HFFc6 (cell line): ENCODE measurements at regions not wholly inside any gene's neighbourhood (a gene's known extent, or its start where the extent isn't known, plus 50 kb on each side); places are given as distances from the start of the nearest gene placed in this dataset.

Source experiments
- DNase-seq: peaks from one replicate; pipeline ENCODE4 v3.0.0-alpha.2; 2018
- H3K27ac Mint-ChIP-seq: 2 replicates; pipeline ENCODE4 v1.8.0; 2020; ENCODE audit warnings: mild to moderate bottlenecking, mixed read lengths
- H3K27me3 Mint-ChIP-seq: 2 replicates; pipeline ENCODE4 v1.8.0; 2021; ENCODE audit warnings: mild to moderate bottlenecking, moderate library complexity, mixed read lengths; ENCODE audit not compliant: insufficient read depth
- H3K36me3 Mint-ChIP-seq: 2 replicates; pipeline ENCODE4 v1.8.0; 2021; ENCODE audit warnings: low read depth, mixed read lengths
- H3K4me1 Mint-ChIP-seq: 2 replicates; pipeline ENCODE4 v1.8.0; 2020; ENCODE audit warnings: low read depth, mixed read lengths
- H3K4me3 Mint-ChIP-seq: 2 replicates; pipeline ENCODE4 v1.8.0; 2020; ENCODE audit warnings: mild to moderate bottlenecking, moderate library complexity, mixed read lengths
- H3K9me3 Mint-ChIP-seq: 2 replicates; pipeline ENCODE4 v1.8.0; 2020; ENCODE audit warnings: mild to moderate bottlenecking, mixed read lengths
- TF ChIP-seq, protein P1 (sequence below): fragments of 200-600 bp; sonication (generic); IDR thresholded peaks from 2 replicates; pipeline ENCODE4 v1.5.0; 2021; ENCODE audit warnings: antibody characterized with exemption, mild to moderate bottlenecking

DNA sequence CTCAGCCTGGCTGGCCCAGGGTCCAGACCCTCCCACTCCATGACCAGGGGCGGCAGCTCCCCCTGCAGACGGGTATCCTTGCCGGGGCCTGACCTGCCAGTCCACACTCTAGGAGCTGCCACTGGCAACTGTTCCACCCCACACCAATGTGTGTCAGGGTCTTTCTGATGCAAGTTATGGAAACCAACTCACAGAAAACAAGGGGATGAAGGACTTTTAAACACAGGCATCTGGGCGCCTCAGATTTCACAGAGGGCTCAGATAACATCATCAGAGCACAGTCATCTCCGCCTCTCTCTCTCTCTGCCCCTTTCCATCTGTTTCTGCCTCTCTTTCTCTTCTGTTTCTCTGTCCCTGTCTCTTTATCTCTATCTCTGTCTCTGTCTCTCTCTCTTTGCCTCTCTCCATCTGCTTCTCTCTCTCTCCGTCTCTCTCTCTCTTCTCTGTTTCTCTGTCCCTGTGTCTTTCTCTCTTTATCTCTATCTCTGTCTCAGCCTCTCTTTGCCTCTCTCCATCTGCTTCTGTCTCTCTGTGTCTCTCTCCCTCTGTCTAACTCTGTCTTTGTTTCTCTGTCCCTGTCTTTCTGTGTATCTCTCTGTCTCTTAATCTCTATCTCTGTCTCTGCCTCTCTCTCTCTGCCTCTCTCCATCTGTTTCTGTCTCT, 67.4 kb upstream of the FBRSL1 start:
- TF ChIP-seq, protein P1, sequence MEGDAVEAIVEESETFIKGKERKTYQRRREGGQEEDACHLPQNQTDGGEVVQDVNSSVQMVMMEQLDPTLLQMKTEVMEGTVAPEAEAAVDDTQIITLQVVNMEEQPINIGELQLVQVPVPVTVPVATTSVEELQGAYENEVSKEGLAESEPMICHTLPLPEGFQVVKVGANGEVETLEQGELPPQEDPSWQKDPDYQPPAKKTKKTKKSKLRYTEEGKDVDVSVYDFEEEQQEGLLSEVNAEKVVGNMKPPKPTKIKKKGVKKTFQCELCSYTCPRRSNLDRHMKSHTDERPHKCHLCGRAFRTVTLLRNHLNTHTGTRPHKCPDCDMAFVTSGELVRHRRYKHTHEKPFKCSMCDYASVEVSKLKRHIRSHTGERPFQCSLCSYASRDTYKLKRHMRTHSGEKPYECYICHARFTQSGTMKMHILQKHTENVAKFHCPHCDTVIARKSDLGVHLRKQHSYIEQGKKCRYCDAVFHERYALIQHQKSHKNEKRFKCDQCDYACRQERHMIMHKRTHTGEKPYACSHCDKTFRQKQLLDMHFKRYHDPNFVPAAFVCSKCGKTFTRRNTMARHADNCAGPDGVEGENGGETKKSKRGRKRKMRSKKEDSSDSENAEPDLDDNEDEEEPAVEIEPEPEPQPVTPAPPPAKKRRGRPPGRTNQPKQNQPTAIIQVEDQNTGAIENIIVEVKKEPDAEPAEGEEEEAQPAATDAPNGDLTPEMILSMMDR: no peak
- H3K36me3 Mint-ChIP-seq: no peaks in the 10 kb centered on the region
- H3K4me1 Mint-ChIP-seq: no peaks in the 10 kb centered on the region
- H3K27me3 Mint-ChIP-seq: peaks cover 48% of the 10 kb centered on the region
- H3K27ac Mint-ChIP-seq: no peak overlapping the region
- no peak overlapping the region for H3K4me3 Mint-ChIP-seq
- H3K9me3 Mint-ChIP-seq: peaks cover 5% of the 10 kb centered on the region
- no peak for DNase-seq

DNA sequence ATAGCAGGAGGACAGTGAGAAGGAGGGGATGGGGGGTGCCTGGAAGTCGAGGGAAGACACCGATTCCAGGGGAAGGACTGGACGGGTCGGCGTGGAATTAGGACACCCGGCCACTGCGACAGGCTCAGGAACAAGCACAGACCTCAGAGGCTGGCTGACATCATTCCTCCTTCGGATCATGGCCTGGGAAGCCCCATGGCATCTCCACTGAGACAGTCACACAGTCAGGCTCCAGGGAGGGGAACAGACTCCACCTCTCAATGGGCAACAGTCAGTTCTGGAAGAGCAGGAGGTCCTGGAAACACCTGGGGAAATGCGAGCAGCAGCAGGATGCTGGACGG, 67.9 kb upstream of the FBRSL1 start:
- Mint-ChIP-seq H3K4me3 (no peak overlapping the region), H3K27me3 (peaks cover 48% of the 10 kb centered on the region), H3K27ac (no peak overlapping the region), H3K4me1 (no peaks in the 10 kb centered on the region), H3K9me3 (peaks cover 5% of the 10 kb centered on the region), H3K36me3 (no peaks in the 10 kb centered on the region)
- TF ChIP-seq, protein P1: no peak
- DNase-seq: no peak

DNA sequence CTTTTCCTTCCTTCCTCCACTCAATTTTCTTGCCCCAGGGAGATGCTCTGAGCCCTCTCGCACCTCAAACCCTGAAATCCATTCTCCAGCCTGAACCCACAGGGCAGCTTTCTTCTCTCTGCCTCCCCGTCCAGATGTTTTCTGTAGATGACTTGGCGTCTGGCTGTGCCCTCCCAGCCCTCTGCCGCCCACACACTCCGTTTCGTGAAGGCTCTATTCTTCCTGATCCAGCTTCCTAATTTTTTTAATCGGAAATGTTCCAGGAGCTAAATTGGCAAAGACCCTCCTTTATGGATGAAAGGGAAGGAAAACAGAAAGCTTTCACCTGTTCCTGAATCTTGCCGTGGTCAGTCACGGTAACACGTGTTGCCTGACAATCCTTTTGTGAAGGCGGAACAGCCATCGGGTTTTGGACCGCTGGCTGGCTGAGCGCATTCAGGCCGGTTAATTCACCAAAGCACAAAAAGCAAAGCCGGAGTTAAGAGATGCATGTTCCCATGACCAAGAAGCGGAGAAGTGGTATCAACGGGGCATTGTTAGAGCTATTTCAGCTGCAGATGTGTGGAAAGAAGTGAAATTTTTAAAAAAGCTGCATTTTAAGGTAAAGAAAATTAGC, 70.2 kb upstream of the FBRSL1 start:
- Mint-ChIP-seq H3K4me3 (no peak overlapping the region), H3K4me1 (no peaks in the 10 kb centered on the region), H3K9me3 (peaks cover under 1% of the 10 kb centered on the region; the same call in 1 of the 2 replicates), H3K27me3 (peaks cover 39% of the 10 kb centered on the region), H3K36me3 (no peaks in the 10 kb centered on the region), H3K27ac (no peak overlapping the region)
- DNase-seq: no peak
- TF ChIP-seq, protein P1: no peak

DNA sequence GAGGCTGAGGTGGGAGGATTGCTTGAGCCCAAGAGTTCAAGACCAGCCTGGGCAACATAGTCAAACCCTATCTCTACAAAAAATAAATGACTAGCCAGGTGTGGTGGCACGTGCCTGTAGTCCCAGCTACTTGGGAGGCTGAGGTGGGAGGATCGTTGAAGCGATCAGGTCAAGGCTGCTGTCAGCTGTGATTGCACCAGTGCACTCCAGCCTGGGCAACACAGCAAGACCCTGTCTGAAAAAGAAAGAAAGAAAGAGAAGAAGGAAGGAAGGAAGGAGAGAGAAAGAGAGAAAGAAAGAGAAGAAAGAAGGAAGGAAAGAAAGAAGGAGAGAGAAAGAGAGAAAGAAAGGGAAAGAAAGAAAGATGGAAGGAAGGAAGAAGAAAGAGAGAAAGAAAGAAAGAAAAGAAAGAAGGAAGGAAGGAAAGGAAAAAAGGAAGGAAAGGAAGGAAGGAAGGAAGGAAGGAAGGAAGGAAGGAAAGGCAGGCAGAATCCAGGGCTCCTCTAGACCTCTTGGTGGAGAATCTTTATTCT, 71.5 kb upstream of the FBRSL1 start:
- H3K36me3 Mint-ChIP-seq: no peaks in the 10 kb centered on the region
- DNase-seq: no peak
- H3K4me1 Mint-ChIP-seq: no peaks in the 10 kb centered on the region
- TF ChIP-seq, protein P1: no peak
- H3K27ac Mint-ChIP-seq: no peak overlapping the region
- H3K27me3 Mint-ChIP-seq: peaks cover 36% of the 10 kb centered on the region
- no peaks in the 10 kb centered on the region for H3K9me3 Mint-ChIP-seq
- no peak overlapping the region for H3K4me3 Mint-ChIP-seq

DNA sequence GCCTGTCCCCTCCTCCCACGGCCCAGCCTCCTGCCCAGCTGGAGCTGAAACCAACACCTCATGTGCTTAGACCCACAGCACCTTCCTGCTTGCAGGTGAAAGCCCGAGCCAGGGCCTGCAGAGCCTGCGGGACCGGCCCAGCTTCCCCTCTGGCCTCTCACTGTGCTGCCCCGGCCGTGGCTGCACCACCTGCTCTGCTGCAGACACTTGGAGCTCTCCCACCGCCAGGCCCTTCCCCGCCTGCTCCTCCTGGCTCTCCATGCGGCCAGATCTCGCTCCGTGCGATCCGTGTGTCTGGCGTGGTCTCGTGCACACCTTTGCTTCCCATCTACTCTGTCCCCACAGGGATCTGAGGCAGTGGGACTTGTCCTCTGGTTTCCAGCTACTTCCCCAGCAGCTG, 72.2 kb upstream of the FBRSL1 start:
- peaks cover 31% of the 10 kb centered on the region for H3K27me3 Mint-ChIP-seq

More for the DNA sequence above, 72.2 kb upstream of the FBRSL1 start:
- no peak overlapping the region for H3K27ac Mint-ChIP-seq
- H3K36me3 Mint-ChIP-seq: no peaks in the 10 kb centered on the region
- H3K9me3 Mint-ChIP-seq: no peaks in the 10 kb centered on the region
- no peak overlapping the region for H3K4me3 Mint-ChIP-seq
- no peaks in the 10 kb centered on the region for H3K4me1 Mint-ChIP-seq
- TF ChIP-seq, protein P1: no peak
- no peak for DNase-seq
